NCI-H446 (cell line): ENCODE measurements at regions not wholly inside any gene's neighbourhood (a gene's known extent, or its start where the extent isn't known, plus 50 kb on each side); places are given as distances from the start of the nearest gene placed in this dataset.
"Not testable (repeated sequence)": the region's sequence is repeated elsewhere in the genome, so short reads cannot be mapped to it uniquely, and the experiment has no call there.

ENCODE experiments used
- DNase-seq, 2 experiments: peaks; one replicate each; lab custom pipeline; 2025; lab: John Stamatoyannopoulos, UW

GRCh38 chr7:26424319-26424718 lies 132.7 kb downstream of the SNX10 start:
- DNase-seq = not testable (repeated sequence)

- DNase-seq = no peak
Observed at GRCh38 chr7:26425655-26426054, 134.0 kb downstream of the SNX10 start.

- DNase-seq = no peak
Observed at GRCh38 chr7:26426096-26426495, 134.4 kb downstream of the SNX10 start.

GRCh38 chr7:26428571-26428970 lies 136.9 kb downstream of the SNX10 start:
- DNase-seq = no peak

GRCh38 chr7:26429168-26429567 lies 137.5 kb downstream of the SNX10 start:
- no peak for DNase-seq

GRCh38 chr7:26434974-26435373 lies 143.3 kb downstream of the SNX10 start:
- DNase-seq = no peak

GRCh38 chr7:26437003-26437532 lies 145.4 kb downstream of the SNX10 start:
- DNase-seq = no peak

GRCh38 chr7:26438078-26438477 lies 146.4 kb downstream of the SNX10 start:
- DNase-seq = no peak

- peak in 1 of 2 experiments; percentile 48 for DNase-seq
Observed at GRCh38 chr7:26439521-26440232, 148.0 kb downstream of the SNX10 start.

- no peak for DNase-seq
Observed at GRCh38 chr7:26440233-26441001, 148.8 kb downstream of the SNX10 start.

- no peak for DNase-seq
Observed at GRCh38 chr7:26441002-26441521, 149.4 kb downstream of the SNX10 start.

GRCh38 chr7:26441611-26442277 lies 150.1 kb downstream of the SNX10 start:
- no peak for DNase-seq

- no peak for DNase-seq
Observed at GRCh38 chr7:26443006-26443405, 151.3 kb downstream of the SNX10 start.

- no peak for DNase-seq
Observed at GRCh38 chr7:26443751-26444150, 152.1 kb downstream of the SNX10 start.

- DNase-seq = no peak
Observed at GRCh38 chr7:26444555-26444954, 152.9 kb downstream of the SNX10 start.

- no peak for DNase-seq
Observed at GRCh38 chr7:26447116-26447515, 155.5 kb downstream of the SNX10 start.

- DNase-seq = no peak
Observed at GRCh38 chr7:26449175-26450165, 157.8 kb downstream of the SNX10 start.

GRCh38 chr7:26451997-26452396 lies 160.3 kb downstream of the SNX10 start:
- DNase-seq = no peak

GRCh38 chr7:26454180-26454579 lies 162.5 kb downstream of the SNX10 start:
- DNase-seq = no peak

- DNase-seq = no peak
Observed at GRCh38 chr7:26457696-26458327, 166.2 kb downstream of the SNX10 start.
